SK-N-SH (cell line): ENCODE measurements at regions not wholly inside any gene's neighbourhood (a gene's known extent, or its start where the extent isn't known, plus 50 kb on each side); places are given as distances from the start of the nearest gene placed in this dataset.

Source experiments
- CTCF ChIA-PET: fragments of 300-600, 350-600 bp; formaldehyde crosslinking; extraction: SDS; loops from one replicate; lab custom pipeline; 2021; lab: Yijun Ruan, JAX
- POLR2A ChIA-PET: fragments of 350-600 bp; sonication (Branson Sonifier 250); formaldehyde crosslinking; extraction: SDS; loops from one replicate; lab custom pipeline; 2020; ENCODE audit warnings: antibody characterized with exemption, inconsistent platforms; lab: Yijun Ruan, JAX
- DNase-seq: peaks from one replicate; pipeline ENCODE4 v3.0.0; 2012
- H2AFZ ChIP-seq: fragments of 200-600 bp; sonication (generic); 2 replicates; pipeline ENCODE4 v1.8.1; 2016; ENCODE audit warnings: antibody characterized with exemption, mild to moderate bottlenecking, low read depth
- H3F3A ChIP-seq: fragments of 200-600 bp; sonication (generic); replicated peaks from 2 replicates; pipeline ENCODE3; 2016; ENCODE audit warnings: antibody characterized with exemption, mild to moderate bottlenecking; ENCODE audit not compliant: insufficient read depth
- H3K27ac ChIP-seq, 2 experiments: fragments of 200-500 bp in 1 of 2; fragments of 200-600 bp in 1 of 2; sonication (Bioruptor generic) in 1 of 2; sonication (generic), shearing (Covaris generic) in 1 of 2; 2 replicates each; pipeline versions ENCODE4 v1.5.1 to v1.6.1; 2014 to 2016; ENCODE audit warnings: low read depth in 2 of 2, inconsistent platforms in 1 of 2, low read length in 1 of 2, mild to moderate bottlenecking in 1 of 2, mixed read lengths in 1 of 2
- H3K27me3 ChIP-seq: fragments of 200-600 bp; sonication (generic), shearing (Covaris generic); 2 replicates; pipeline ENCODE4 v1.6.1; 2016; ENCODE audit warnings: mixed run types; ENCODE audit not compliant: insufficient read depth
- H3K36me3 ChIP-seq, 2 experiments: fragments of 200-500 bp in 1 of 2; fragments of 200-600 bp in 1 of 2; sonication (Bioruptor generic) in 1 of 2; sonication (generic) in 1 of 2; replicated peaks in 1 of 2; 2 replicates each; pipeline versions ENCODE3 to v1.5.1; 2014 to 2016; ENCODE audit warnings: low read length in 1 of 2, mild to moderate bottlenecking in 1 of 2; ENCODE audit not compliant: insufficient read depth in 2 of 2, control insufficient read depth in 1 of 2
- H3K4me1 ChIP-seq, 2 experiments: fragments of 200-500 bp in 1 of 2; fragments of 200-600 bp in 1 of 2; sonication (Bioruptor generic) in 1 of 2; sonication (generic), shearing (Covaris generic) in 1 of 2; 2 replicates each; pipeline versions ENCODE4 v1.5.1 to v1.6.1; 2014 to 2016; ENCODE audit warnings: low read depth in 1 of 2, low read length in 1 of 2, mixed run types in 1 of 2; ENCODE audit not compliant: insufficient read depth in 2 of 2, control insufficient read depth in 1 of 2
- H3K4me2 ChIP-seq: fragments of 200-600 bp; sonication (generic), shearing (Covaris generic); 2 replicates; pipeline ENCODE4 v1.6.1; 2017; ENCODE audit warnings: mixed run types
- H3K4me3 ChIP-seq, 2 experiments: fragments of 200-500 bp in 1 of 2; fragments of 200-600 bp in 1 of 2; sonication (Bioruptor generic) in 1 of 2; sonication (generic), shearing (Covaris generic) in 1 of 2; 2 replicates each; pipeline versions ENCODE4 v1.5.1 to v1.8.1; 2014 to 2016; ENCODE audit warnings: low read depth in 2 of 2, inconsistent platforms in 1 of 2, low read length in 1 of 2, mild to moderate bottlenecking in 1 of 2, mixed read lengths in 1 of 2, moderate library complexity in 1 of 2
- H3K79me2 ChIP-seq: fragments of 200-600 bp; sonication (generic); 2 replicates; pipeline ENCODE4 v1.8.1; 2017; ENCODE audit warnings: mild to moderate bottlenecking; ENCODE audit not compliant: insufficient read depth
- H3K9ac ChIP-seq: fragments of 200-600 bp; sonication (generic); 2 replicates; pipeline ENCODE4 v1.6.1; 2017; ENCODE audit warnings: mixed run types
- H3K9me2 ChIP-seq: fragments of 200-600 bp; sonication (generic); 2 replicates; pipeline ENCODE4 v1.6.1; 2017; ENCODE audit warnings: mixed run types
- H3K9me3 ChIP-seq: fragments of 200-600 bp; sonication (generic); 2 replicates; pipeline ENCODE4 v1.6.1; 2017; ENCODE audit warnings: mixed run types, mild to moderate bottlenecking, moderate library complexity
- H4K20me1 ChIP-seq: fragments of 200-600 bp; sonication (generic); 2 replicates; pipeline ENCODE4 v1.6.1; 2017; ENCODE audit warnings: mild to moderate bottlenecking, mixed run types; ENCODE audit not compliant: insufficient read depth
- CHD2 ChIP-seq: fragments of 150-350 bp; IDR thresholded peaks from 2 replicates; pipeline ENCODE4 v1.6.1; 2018; ENCODE audit warnings: low read length; ENCODE audit not compliant: partially characterized antibody
- CTCF ChIP-seq: fragments of 200-600 bp; sonication (generic); IDR thresholded peaks from 2 replicates; pipeline ENCODE4 v1.6.1; 2017; ENCODE audit warnings: antibody characterized with exemption, mild to moderate bottlenecking, moderate library complexity
- EP300 ChIP-seq, 2 experiments: IDR thresholded peaks; 2 replicates each; pipeline versions ENCODE4 v1.4.0 to v1.6.1; 2012; ENCODE audit warnings: borderline replicate concordance in 1 of 2, low read depth in 1 of 2, low read length in 1 of 2
- FOSL2 ChIP-seq: IDR thresholded peaks from 2 replicates; pipeline ENCODE4 v1.4.0; 2012; ENCODE audit warnings: low read depth, mild to moderate bottlenecking, moderate library complexity, borderline replicate concordance
- GATA2 ChIP-seq: sonication (generic); formaldehyde crosslinking; IDR thresholded peaks from 2 replicates; pipeline ENCODE4 v1.5.0; 2020; ENCODE audit warnings: mild to moderate bottlenecking, missing genetic modification reagents
- IRF3 ChIP-seq: fragments of 150-350 bp; IDR thresholded peaks from 2 replicates; pipeline ENCODE4 v1.6.1; 2016; ENCODE audit warnings: mild to moderate bottlenecking, low read depth, low read length
- MAX ChIP-seq: IDR thresholded peaks from 2 replicates; pipeline ENCODE4 v1.4.0; 2012; ENCODE audit warnings: low read depth
- NFIC ChIP-seq: IDR thresholded peaks from 2 replicates; pipeline ENCODE4 v1.4.0; 2012; ENCODE audit warnings: borderline replicate concordance
- PBX3 ChIP-seq: IDR thresholded peaks from 2 replicates; pipeline ENCODE4; 2012
- POLR2AphosphoS5 ChIP-seq: IDR thresholded peaks from 2 replicates; pipeline ENCODE4 v1.6.1; 2012; ENCODE audit warnings: low read depth, low read length
- RFX5 ChIP-seq: IDR thresholded peaks from 2 replicates; pipeline ENCODE4 v1.6.1; 2012; ENCODE audit warnings: mild to moderate bottlenecking, improper control_type of control experiment, low read length
- RXRA ChIP-seq: IDR thresholded peaks from 2 replicates; pipeline ENCODE4 v1.4.0; 2012; ENCODE audit warnings: low read depth, mild to moderate bottlenecking, borderline replicate concordance
- SIN3A ChIP-seq: IDR thresholded peaks from 2 replicates; pipeline ENCODE4 v1.6.1; 2012; ENCODE audit warnings: low read depth, mild to moderate bottlenecking, low read length, moderate library complexity, borderline replicate concordance
- TAF1 ChIP-seq: IDR thresholded peaks from 2 replicates; pipeline ENCODE4 v1.6.1; 2012; ENCODE audit warnings: low read depth, mild to moderate bottlenecking, low read length, moderate library complexity, borderline replicate concordance
- TCF12 ChIP-seq: IDR thresholded peaks from 2 replicates; pipeline ENCODE4 v1.4.0; 2012
- YY1 ChIP-seq: IDR thresholded peaks from 2 replicates; pipeline ENCODE4 v1.4.0; 2012; ENCODE audit warnings: low read depth, mild to moderate bottlenecking
- WGBS: methylation state at CpG from one replicate; pipeline ENCODE4 v1.1.6; 2017; ENCODE audit warnings: low lambda C conversion rate; 5-methylcytosine and 5-hydroxymethylcytosine counted together

- H3K4me3 ChIP-seq, result no peak overlapping the region
- H3K36me3 ChIP-seq, result no peaks in the 10 kb centered on the region
- WGBS, result 89% methylated on average over 5 of the region's 5 CpGs
- H2AFZ ChIP-seq, result no peak overlapping the region
- no peaks in the 10 kb centered on the region for H4K20me1 ChIP-seq
- no peaks in the 10 kb centered on the region for H3K27me3 ChIP-seq
- no peak for DNase-seq
- H3K79me2 ChIP-seq, result no peaks in the 10 kb centered on the region
- no peak overlapping the region for H3K4me2 ChIP-seq
- POLR2A ChIA-PET, result no interaction called here
- no peak for TF ChIP-seq YY1
- TF ChIP-seq CTCF, result no peak
- no peak for TF ChIP-seq MAX
- no peak for TF ChIP-seq IRF3
- TF ChIP-seq PBX3, result no peak
- TF ChIP-seq GATA2 (CRISPR knock-in tag), result no peak
- TF ChIP-seq POLR2AphosphoS5, result no peak
- TF ChIP-seq CHD2, result no peak
- TF ChIP-seq FOSL2, result no peak
- TF ChIP-seq TAF1, result no peak
- TF ChIP-seq SIN3A, result no peak
- no peak for TF ChIP-seq NFIC
- no peak for TF ChIP-seq EP300 (IDR thresholded peaks at IDR 0.05; ENCODE audit: borderline replicate concordance in 1 of 2, low read depth in 1 of 2, low read length in 1 of 2)
- no peak for TF ChIP-seq TCF12
- no peak for TF ChIP-seq RXRA
- no peak for TF ChIP-seq RFX5
- H3F3A ChIP-seq, result no peaks in the 10 kb centered on the region
- CTCF ChIA-PET, result interaction anchor here (0.9 to 3.6 kb wide), 2 partner anchors 10 to 13 kb away, joined by 3 to 20 read pairs; no protein-coding TSS in a partner anchor
- no peak overlapping the region for H3K27ac ChIP-seq
- H3K9me3 ChIP-seq, result 0 out of 2 replicates have a peak, but pooled peaks cover 6% of the 10 kb centered on the region
- peaks cover 0 to 8% of the 10 kb centered on the region in 2 experiments; a peak in 1 of 4 replicates for H3K4me1 ChIP-seq
- no peaks in the 10 kb centered on the region for H3K9me2 ChIP-seq
- no peak overlapping the region for H3K9ac ChIP-seq
Measured at GRCh38 chr11:10365045-10365444, 60.2 kb downstream of the ADM start.
